Activated B cell treated with CpG ODN at 0.5 μM for 24 hours (primary cell): ENCODE measurements at regions not wholly inside any gene's neighbourhood (a gene's known extent, or its start where the extent isn't known, plus 50 kb on each side); places are given as distances from the start of the nearest gene placed in this dataset.

Experiments
- ATAC-seq: fragments of 200-7000 bp; cut with Tn5 transposase; one replicate; pipeline ENCODE4 v1.10.0; 2021; ENCODE audit warnings: low read depth, mild to moderate bottlenecking, moderate library complexity
- CTCF ChIA-PET: fragments of 350-600 bp; sonication (Branson Sonifier 250); formaldehyde crosslinking; loops from one replicate; lab custom pipeline; 2021; ENCODE audit warnings: antibody characterized with exemption; lab: Charles Lee
- POLR2A ChIA-PET: fragments of 350-600 bp; sonication (Branson Sonifier 250); formaldehyde crosslinking; loops from one replicate; lab custom pipeline; 2021; ENCODE audit warnings: antibody characterized with exemption; lab: Charles Lee
- DNase-seq: peaks from one replicate; pipeline ENCODE4 v3.0.0; 2022
- H3K27ac Mint-ChIP-seq: one replicate; pipeline ENCODE4 v1.8.0; 2020; ENCODE audit warnings: mixed read lengths
- H3K27me3 Mint-ChIP-seq: one replicate; pipeline ENCODE4 v1.8.0; 2021; ENCODE audit warnings: mixed read lengths
- H3K36me3 Mint-ChIP-seq: one replicate; pipeline ENCODE4 v1.8.0; 2021; ENCODE audit warnings: low read depth, mixed read lengths
- H3K4me1 Mint-ChIP-seq: one replicate; pipeline ENCODE4 v1.8.0; 2021; ENCODE audit warnings: mixed read lengths
- H3K4me3 Mint-ChIP-seq: one replicate; pipeline ENCODE4 v1.8.0; 2020; ENCODE audit warnings: mild to moderate bottlenecking, mixed read lengths
- H3K9me3 Mint-ChIP-seq: one replicate; pipeline ENCODE4 v1.8.0; 2020; ENCODE audit warnings: mixed read lengths
- intact Hi-C: fragments of 100-400 bp; cut with micrococcal nuclease; formaldehyde crosslinking; loops from one replicate; pipeline ENCODE4 v1.15.1; 2024
- TF ChIP-seq, protein P1 (sequence below): fragments of 200-600 bp; IDR thresholded peaks from one replicate; pipeline ENCODE4 v1.8.0; 2022; ENCODE audit warnings: antibody characterized with exemption, mild to moderate bottlenecking

DNA sequence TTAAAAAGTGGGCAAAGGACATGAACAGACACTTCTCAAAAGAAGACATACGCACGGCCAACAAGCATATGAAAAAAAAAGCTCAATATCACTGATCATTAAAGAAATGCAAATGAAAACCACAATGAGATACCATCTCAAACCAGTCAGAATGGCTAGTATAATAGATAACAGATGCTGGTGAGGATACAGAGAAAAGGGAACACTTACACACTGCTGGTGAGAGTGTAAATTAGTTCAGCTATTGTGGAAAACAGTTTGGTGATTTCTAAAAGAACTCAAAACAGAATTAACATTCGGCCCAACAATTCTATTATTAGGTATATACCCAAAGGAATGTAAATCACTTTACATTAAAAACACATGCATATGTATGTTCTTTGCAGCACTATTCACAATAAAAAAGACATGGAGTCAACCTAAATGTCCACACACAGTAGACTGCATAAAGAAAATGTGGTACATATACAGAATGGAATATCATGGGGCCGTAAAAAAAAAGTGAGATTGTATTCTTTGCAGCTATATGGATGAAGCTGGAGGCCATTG, 1569.0 kb downstream of the OLFM4 start:
- DNase-seq (no peak), ATAC-seq (no peak)
- ChIA-PET POLR2A (no interaction called here), CTCF (no interaction called here)
- Mint-ChIP-seq H3K27ac (no peak overlapping the region), H3K36me3 (no peaks in the 10 kb centered on the region), H3K4me3 (no peak overlapping the region), H3K27me3 (no peaks in the 10 kb centered on the region), H3K4me1 (no peaks in the 10 kb centered on the region), H3K9me3 (peaks cover 13% of the 10 kb centered on the region)
- intact Hi-C loops = no loop called here
- TF ChIP-seq, protein P1, sequence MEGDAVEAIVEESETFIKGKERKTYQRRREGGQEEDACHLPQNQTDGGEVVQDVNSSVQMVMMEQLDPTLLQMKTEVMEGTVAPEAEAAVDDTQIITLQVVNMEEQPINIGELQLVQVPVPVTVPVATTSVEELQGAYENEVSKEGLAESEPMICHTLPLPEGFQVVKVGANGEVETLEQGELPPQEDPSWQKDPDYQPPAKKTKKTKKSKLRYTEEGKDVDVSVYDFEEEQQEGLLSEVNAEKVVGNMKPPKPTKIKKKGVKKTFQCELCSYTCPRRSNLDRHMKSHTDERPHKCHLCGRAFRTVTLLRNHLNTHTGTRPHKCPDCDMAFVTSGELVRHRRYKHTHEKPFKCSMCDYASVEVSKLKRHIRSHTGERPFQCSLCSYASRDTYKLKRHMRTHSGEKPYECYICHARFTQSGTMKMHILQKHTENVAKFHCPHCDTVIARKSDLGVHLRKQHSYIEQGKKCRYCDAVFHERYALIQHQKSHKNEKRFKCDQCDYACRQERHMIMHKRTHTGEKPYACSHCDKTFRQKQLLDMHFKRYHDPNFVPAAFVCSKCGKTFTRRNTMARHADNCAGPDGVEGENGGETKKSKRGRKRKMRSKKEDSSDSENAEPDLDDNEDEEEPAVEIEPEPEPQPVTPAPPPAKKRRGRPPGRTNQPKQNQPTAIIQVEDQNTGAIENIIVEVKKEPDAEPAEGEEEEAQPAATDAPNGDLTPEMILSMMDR = no peak

DNA sequence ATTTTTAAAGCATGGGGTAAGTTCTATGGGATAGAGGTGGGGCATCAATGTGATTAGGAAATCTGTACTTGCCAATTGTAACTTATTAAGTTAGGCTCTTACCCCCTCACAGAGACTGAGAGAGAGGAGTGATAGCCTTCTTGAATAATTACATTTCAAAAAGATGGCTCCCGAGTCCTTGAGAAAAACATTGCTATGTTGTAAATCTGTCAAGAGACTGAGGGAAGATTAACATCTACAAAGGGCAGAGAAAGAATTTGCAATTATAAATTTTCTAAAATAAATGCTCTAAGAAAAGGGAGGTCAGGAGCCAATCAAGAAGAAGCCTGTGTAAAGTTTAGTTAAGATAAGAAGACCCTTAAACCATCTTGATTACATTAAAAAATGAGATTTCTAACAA, 1570.8 kb downstream of the OLFM4 start:
- no peaks in the 10 kb centered on the region for H3K4me1 Mint-ChIP-seq
- no peaks in the 10 kb centered on the region for H3K36me3 Mint-ChIP-seq
- no peak overlapping the region for H3K27ac Mint-ChIP-seq
- intact Hi-C loops = no loop called here
- no peak for DNase-seq
- CTCF ChIA-PET = no interaction called here
- H3K4me3 Mint-ChIP-seq = no peak overlapping the region
- TF ChIP-seq, protein P1 = no peak
- ATAC-seq = no peak
- POLR2A ChIA-PET = no interaction called here
- H3K9me3 Mint-ChIP-seq = peaks cover 19% of the 10 kb centered on the region
- no peaks in the 10 kb centered on the region for H3K27me3 Mint-ChIP-seq

- Mint-ChIP-seq H3K4me3 (no peak overlapping the region), H3K4me1 (no peaks in the 10 kb centered on the region), H3K9me3 (peaks cover 11% of the 10 kb centered on the region), H3K27me3 (no peaks in the 10 kb centered on the region), H3K27ac (no peak overlapping the region), H3K36me3 (no peaks in the 10 kb centered on the region)
- ATAC-seq (no peak), DNase-seq (no peak)
- intact Hi-C loops = no loop called here
- POLR2A ChIA-PET = no interaction called here
- TF ChIP-seq, protein P1 = no peak
- CTCF ChIA-PET = no interaction called here
Observed at GRCh38 chr13:54606944-54607343, 1578.3 kb downstream of the OLFM4 start.

GRCh38 chr13:54607421-54607820, 1578.8 kb downstream of the OLFM4 start:
- Mint-ChIP-seq H3K4me1 (no peaks in the 10 kb centered on the region), H3K9me3 (peaks cover 11% of the 10 kb centered on the region), H3K4me3 (no peak overlapping the region), H3K27me3 (no peaks in the 10 kb centered on the region), H3K36me3 (no peaks in the 10 kb centered on the region), H3K27ac (no peak overlapping the region)
- no peak for ATAC-seq
- intact Hi-C loops = no loop called here
- ChIA-PET CTCF (no interaction called here), POLR2A (no interaction called here)
- TF ChIP-seq, protein P1 = no peak
- DNase-seq = no peak

- no peak overlapping the region for H3K4me3 Mint-ChIP-seq
- CTCF ChIA-PET = no interaction called here
Observed at GRCh38 chr13:54611390-54611789, 1582.8 kb downstream of the OLFM4 start.

More at GRCh38 chr13:54611390-54611789, 1582.8 kb downstream of the OLFM4 start:
- POLR2A ChIA-PET = no interaction called here
- ATAC-seq (no peak), DNase-seq (no peak)
- Mint-ChIP-seq H3K9me3 (peaks cover 8% of the 10 kb centered on the region), H3K27me3 (no peaks in the 10 kb centered on the region), H3K4me1 (no peaks in the 10 kb centered on the region), H3K36me3 (no peaks in the 10 kb centered on the region), H3K27ac (no peak overlapping the region)
- intact Hi-C loops = no loop called here
- TF ChIP-seq, protein P1 = no peak
